DMS 273 treated with DMSO at 0.1 percent for 48 hours (cell line): ENCODE measurements at regions not wholly inside any gene's neighbourhood (a gene's known extent, or its start where the extent isn't known, plus 50 kb on each side); places are given as distances from the start of the nearest gene placed in this dataset.

Source experiments
- DNase-seq: peaks from one replicate; lab custom pipeline; 2025; lab: John Stamatoyannopoulos, UW

DNA sequence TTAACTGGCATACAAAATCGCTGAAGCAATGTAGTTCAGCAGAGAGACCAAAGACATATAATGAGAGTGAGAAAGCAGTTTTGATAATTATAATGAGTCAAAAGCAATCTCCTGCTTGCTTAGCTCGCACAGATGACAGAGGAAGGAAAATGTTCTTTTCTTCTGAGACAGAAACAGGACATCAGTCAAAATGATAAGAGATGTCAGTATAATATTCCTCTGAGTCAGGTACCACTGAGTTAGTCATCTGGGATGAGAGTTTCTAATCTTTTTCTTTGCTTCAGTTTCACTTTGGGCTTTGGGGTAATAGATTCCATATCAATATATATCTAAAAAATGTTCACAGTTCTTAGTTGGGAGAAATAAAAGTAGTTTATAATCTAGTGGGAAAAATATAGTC, 387.2 kb downstream of the PCDH7 start:
- DNase-seq: no peak

DNA sequence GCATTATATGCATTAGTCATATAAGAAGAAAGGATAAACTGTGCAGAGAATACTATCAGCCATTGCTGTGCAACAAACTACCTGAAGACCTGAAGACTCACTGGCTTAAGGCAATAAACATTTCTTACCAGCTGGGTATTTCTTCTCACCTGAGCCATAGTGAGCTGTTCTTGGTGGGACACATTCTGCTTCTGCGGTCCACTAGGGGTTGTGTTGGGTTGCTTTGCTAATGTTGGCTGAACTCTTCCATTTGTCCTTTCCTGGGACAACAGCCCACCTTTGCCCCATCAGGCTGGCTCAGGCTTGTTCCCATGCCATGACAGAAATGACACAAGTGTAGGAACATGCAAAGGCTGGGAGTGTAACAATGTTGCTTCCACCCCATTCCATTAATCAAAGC, 388.6 kb downstream of the PCDH7 start:
- no peak for DNase-seq

DNA sequence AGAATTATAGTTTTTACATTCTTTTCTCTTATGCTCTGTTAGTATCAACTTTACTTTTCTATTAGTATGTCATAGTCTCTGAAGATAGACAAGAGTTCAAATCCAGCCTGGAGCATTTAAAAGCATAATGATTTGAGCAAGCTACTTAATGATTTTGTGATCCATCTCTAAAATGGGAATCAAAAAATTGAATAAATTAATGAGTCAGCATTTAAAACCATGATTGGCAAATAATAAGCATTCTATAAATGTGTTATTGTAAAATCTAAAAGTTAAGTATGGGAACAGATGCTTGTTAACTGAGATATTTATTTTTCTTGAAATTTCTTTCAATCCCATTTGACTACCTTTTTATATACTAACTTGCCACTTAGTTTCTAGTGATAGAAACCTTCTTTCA, 391.6 kb downstream of the PCDH7 start:
- no peak for DNase-seq

DNA sequence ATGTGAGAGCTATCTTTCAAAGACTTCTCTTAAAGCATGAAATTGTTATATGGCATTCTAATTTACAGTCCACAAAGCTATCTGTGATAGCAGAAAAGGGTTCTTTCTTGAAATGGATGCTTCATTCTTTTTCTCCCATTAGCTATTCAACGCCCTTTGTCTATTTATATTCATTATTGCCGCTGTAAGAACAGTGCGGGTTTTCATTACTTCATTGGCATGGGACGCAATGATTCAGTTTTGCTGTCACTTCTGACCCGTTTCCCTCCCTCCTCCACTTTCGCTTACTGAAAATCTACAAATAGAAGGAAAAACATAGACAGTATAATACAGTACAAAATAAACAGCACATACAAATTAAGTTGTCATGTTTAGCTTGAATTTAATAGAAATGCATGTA, 394.6 kb downstream of the PCDH7 start:
- no peak for DNase-seq

DNA sequence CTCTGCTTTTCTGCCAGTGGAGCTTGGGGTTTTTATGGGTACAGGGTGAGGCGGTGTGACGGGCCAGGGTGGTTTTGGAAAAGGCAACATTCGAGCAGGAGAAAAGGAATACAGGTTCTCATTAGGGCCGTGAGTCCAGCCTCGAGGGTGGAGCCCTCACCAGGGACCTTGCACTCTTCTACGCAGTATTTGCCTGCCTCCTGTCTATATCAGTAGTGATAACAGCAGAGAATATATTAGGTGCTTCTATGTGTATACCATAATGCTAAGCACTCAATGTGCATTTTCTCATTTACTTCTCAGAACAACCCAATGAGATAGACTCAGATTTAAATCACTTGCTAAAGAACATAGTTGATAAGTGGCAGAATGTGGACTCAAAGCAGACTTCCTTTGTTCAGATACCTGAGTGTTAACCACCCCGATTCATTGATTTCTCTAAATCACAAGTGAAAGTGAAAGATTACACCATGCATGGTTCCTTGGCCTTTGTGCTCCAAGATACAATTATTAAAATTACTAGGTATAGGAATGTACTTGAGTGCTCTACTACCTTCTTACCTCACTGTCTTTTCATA, 403.9 kb downstream of the PCDH7 start:
- DNase-seq: no peak

DNA sequence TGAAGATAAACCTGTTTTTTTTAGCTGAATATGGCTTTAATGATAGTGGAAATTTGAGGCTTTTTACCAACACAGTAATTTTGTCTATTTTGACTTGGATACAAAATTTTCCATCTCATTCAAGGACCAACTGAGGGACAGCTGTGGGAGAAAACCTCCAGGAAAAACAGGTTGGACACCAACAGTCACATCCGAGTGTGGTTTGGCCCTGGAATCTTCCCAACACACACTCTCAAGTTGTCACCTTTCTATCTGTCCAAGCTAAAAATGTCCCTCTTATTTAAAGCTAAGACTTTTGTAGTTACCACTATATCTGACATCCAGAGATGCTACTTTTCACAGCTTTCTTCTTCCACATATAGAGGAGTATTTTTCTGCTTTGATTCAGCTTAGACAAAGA, 404.9 kb downstream of the PCDH7 start:
- no peak for DNase-seq

DNA sequence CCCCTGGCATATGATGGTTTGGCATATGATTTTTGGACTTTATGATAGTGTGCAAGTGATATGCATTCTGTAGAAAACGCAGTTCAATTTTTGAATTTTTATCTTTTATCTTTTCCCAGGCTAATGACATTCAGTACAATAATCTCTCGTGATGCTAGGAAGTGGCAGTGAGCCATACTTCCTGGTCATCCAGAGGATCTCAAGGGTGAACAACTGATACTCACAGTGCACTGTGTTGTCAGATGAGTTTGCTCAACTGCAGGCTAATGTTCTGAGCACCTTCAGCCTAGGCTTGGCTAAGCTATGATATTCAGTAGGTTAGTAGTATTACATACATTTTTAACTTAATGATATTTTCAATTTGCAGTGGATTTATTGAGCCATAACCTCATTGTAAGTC, 405.3 kb downstream of the PCDH7 start:
- DNase-seq: no peak

DNA sequence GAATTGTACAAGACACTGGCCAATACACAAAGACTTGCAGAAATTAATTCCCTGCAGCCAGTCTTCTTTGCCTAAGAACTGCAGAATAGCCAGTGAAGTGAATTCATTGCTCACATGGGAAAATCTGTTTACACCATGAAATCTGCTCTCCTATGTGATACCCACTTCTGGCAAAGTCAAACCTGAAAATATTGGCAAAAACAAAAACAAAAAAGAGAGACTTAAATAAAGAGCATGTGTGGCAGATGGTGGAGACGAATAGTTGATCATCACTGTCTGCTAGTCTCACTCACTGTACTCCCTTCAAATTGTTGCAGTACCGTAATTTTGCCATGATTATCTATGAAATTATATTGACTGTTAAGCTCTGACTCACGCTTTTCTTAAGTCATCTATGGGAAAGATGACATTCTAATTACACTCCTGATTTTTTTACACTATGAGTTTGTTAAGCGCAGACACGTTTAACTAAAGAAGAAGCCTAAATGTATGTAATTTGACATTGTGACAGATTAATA, 406.8 kb downstream of the PCDH7 start:
- no peak for DNase-seq

DNA sequence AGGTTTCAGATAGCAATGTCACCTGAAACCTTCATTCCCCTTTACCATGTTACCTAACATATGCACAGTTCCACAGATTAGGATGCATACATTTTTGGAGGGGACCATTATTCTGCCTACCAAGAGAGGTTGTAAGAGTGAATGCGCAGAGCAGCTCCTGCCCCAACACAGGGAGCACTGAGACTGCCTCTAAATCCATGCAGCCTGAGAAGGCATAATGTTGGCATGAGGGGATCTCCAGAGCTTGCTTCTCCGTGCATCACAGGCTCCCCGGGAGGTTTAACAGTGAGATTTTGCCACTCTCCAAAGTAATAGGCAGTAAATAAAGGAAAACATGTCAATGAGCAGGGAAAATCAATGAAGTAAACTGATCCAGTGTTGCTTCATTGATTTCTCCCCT, 410.8 kb downstream of the PCDH7 start:
- no peak for DNase-seq

DNA sequence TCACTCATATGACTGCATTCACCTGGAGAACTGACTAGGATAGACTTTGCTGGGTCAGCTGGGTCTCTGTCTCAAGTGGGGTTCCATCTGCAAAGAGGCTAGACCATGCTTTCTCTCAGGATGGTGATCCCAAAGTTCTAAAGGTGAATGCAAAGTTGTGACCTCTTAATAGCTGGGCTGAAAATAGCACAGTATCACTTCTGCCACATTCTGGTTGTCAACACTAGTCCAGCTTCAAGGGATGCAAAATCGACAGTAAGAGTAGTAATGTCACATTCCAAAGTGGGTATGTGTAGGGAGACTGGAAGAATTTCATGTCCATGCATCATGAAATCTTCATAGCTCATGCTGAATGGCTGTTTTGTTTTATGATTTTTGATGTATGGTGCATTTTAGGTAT, 414.6 kb downstream of the PCDH7 start:
- DNase-seq: no peak

DNA sequence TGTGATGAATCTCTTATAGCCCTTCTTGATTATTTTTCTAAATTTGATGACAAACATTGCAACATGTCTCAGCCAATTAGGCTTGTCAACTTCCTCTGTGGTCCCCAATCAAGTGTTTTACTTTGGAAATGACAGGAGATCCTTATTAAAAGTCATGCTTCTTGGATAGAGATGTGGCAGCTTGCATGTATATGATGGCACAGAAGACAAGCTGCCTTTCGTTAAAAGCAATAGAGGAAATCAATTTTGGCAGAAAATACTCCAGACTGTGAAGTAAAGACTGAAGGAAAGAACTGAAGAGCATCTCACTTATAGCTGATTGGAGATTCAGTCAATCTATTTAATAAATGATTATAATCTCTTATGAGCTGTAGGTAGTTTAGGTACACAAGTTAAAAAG, 419.6 kb downstream of the PCDH7 start:
- DNase-seq: no peak

DNA sequence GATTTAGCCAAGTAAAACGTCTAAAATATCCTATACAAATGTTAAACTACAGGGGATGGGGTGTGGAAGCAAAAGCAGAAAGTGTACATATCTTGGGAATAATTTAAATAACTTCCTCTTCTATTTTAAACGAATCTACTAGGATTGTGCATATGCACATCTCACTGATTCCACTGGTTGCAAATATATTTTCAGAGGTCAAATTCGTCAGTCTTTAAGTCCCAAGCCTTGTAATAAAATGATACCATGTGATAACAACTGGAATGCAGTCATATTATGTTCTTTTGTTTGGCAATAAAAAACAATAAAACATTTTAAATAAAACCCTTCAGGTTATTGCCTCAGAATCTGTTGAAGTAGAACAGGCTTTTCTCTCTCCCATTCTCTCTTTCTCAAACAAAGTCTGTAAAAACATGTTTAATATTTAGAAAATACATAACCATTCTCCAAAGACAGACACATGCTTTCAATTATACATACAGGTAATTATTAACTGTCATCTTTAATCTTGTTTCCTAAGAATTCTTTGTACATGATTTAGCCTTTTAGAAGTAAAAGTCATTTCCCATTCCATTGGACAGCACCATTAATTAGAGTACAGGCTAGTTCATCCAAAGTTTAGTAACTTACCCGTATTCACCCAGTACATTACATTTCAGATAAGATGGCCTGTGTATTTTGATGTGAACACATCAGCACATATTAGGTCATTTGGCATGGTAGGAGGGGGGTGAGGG, 421.1 kb downstream of the PCDH7 start:
- DNase-seq: no peak

DNA sequence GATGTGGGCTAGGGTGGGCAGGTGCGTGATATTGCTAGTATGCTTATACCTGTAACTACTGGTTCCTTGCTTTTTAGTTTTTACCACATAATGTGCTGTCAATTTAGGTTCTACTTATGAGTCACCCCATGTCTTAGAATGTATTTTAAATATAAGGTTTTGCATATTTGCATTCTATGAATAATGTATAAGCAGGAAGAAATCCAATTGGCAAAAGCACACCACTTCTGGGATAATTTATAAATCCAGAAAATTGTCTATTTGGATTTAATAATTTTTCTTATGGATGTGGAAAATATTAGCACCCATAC, 421.6 kb downstream of the PCDH7 start:
- DNase-seq: no peak

DNA sequence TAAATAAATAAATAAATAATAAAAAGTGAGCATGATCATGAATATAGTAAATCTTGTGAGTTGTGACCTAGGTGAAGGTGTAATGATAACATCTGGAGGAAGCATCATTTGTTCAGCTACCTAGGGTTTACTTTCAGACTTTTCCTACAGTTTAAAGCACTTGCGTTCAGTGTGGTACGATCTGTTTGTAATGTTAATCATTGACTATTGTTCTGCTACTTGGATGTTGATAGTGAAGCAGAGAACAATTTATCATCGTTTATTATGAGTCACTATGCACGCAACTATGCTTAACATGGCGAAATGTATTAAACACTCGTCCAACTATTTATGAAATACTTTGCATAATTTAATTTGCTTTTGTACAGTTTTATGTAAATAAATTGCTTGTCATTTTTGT, 426.2 kb downstream of the PCDH7 start:
- no peak for DNase-seq

DNA sequence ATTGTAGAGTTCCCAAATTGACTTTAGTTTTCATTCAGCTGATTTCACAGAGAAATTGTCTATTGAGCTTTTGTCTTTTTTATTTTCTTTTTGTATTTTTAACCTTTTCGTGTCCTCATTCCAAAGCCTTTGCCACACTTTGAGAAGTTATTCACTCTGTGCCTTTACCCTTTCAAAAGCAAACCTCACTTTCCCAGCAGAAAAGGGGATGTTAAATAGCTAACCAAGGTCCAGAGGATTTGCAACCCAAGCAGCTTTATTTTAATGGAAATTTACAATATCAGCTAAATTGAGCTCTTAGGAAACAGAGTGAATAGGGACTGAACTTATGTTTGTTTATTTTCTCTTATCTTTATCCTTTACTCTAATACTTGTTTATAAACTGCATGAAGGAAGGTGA, 428.8 kb downstream of the PCDH7 start:
- no peak for DNase-seq

DNA sequence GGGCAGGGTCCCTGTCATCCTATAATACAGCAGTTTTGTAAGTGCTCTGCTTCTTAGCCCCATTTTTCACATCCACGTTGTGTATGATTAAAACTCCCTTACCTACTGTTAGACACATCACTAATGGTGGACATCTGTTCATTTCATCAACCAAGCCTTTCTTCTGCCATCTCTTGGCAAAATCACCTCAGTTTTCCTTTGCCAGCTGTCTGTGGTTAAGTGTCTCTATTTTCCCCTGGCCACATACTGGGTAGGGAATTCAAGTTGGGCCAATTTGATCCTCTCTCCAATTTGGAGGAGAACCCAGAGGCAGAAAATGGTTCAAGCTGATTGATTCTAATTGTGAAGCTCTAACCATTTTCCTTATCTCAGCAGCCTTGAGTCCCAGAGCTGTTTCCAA, 436.1 kb downstream of the PCDH7 start:
- no peak for DNase-seq

DNA sequence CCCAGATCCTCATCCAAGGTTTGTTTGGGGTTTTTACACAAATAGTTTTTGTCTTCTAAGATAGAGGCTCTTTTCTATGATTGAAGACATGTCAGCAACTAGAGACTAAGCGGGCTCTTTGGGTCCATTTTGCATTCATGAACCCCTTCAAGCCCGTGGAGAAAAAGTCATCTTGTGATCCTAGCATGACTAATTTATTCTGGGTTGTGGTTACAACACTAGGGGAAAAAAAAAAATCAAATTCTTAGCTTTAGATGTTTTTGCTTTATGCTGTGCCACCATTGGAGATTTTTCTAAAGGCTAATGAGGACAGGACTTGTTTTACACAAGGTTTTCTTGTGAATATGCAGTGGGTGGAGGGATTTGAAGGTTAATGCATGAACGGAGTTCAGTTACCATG, 440.0 kb downstream of the PCDH7 start:
- no peak for DNase-seq

DNA sequence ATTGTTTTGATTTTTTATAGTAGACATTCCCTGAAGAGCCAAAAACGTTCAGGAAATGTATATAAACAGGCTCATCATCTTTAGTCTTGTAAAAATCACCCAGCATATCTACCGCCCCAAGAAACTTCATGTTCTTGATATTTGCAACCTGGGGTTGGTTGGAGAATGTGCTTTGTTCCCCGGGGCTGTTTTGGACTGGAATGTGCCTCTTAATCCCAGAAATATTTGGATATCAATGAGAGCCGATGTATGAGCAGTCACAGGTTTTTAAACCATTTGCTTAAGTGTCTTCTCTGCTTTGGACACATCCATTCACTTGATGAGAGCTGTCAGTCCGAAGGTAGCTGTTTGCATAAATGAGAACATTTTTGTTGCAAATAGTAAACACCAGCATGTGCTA, 449.7 kb downstream of the PCDH7 start:
- no peak for DNase-seq

DNA sequence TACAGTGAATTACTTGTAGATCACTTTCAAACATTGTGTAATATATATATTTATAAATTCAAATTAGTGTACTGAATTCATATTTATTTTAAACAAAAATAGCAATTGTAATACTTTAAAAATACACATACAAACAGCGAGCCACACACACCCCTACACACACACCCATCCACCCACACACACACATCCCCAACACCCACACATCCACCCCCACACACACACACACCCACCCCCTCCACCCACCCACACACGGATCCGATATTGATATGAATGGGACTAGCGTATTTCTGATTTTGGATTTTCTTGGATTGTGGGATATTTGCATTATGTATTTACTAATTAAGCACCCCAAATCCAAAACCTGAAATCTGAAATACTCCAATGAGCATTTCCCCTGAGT, 451.2 kb downstream of the PCDH7 start:
- DNase-seq: no peak

DNA sequence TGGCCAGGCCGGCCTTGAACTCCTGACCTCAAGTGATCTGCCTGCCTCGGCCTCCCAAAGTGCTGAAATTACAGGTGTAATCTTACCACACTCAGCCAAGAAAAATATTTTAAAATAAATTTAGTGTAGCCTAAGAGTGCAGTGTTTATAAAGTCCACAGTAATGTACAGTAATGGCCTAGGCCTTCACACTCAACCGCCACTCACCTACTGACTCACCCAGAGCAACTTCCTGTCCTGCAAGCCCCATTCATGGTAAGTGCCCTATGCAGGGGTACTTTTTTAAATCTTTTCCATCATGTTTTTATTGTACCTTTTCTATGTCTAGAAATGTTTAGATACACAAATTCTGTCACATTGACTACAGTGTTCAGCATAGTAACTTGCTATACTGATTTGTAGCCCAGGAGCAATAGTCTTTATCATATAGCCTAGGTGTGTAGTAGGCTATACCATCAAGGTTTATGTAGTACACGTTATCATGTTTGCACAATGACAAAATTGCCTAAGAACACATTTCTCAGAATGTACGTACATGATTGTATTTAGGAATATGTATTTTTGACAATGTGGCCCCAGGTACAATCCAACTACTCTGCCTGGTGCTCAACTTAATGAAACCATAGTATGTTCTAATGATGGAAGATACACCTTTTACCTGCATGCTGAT, 455.2 kb downstream of the PCDH7 start:
- no peak for DNase-seq

DNA sequence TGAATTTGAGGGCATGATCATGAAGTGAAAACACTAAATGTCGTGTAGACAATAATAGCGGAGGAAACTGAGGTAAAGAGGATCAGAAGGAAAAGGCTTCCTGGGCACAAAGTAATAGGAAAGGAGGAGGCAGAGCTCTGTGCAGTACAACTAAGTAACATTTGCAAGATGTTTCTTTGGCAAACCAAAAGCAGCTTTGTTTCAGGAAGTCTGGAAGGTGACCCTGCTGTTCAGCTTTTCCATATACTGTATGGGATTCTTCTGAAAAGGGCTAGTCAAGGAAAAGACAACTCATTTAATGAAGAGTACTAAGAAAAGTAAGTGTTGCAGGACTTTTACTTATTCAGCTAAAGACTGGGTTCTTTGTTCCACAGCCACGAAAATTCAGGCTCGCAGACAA, 463.1 kb downstream of the PCDH7 start:
- no peak for DNase-seq

DNA sequence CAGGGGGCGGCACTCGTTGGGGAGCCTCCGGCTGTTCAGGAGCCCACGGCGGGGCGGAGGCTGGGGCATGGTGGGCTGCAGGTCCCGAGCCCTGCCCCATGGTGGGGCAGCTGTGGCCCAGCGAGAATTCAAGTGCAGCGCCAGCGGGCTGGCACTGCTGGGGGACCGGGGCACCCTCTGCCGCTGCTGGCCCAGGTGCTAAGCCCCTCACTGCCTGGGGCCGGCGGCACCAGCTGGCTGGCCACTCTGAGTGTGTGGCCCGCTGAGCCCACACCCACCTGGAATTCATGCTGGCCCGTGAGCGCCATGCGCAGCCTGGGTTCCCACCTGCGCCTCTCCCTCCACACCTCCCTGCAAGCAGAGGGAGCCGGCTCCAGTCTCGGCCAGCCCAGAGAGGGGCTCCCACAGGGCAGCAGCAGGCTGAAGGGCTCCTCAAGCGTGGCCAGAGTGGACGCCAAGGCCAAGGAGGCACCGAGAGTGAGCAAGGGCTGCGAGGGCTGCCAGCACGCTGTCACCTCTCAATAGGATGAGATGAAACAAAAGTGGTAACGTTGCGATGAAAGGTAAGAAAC, 464.9 kb downstream of the PCDH7 start:
- DNase-seq: no peak

DNA sequence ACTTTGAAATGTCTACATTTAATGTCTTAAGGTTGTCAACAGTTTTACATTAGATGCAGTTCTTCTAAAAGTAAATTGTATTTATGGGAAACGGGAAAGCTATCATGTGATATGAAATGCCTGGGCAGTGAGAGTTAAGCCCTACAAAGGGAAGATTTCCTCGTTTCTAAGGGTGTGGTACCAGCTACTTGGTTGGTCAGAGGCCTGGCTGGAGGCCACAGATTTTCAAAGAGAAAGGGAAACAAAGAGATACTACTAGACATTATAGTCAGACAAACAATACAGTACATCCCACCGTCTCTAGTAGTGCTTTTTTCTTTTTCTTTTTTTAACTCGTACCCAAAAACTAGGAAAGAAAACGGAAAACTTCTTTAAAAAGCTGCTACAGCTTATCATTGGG, 467.8 kb downstream of the PCDH7 start:
- no peak for DNase-seq
